ENCODE measurements at regions not wholly inside any gene's neighbourhood (a gene's known extent, or its start where the extent isn't known, plus 50 kb on each side); places are given as distances from the start of the nearest gene placed in this dataset.

GRCh38 chr14:76277586-76278130 is 98.3 kb upstream of the ESRRB start:
- CTCF ChIA-PET, result no interaction called here
- peaks cover 97% of the 10 kb centered on the region for H3K27me3 ChIP-seq (ENCODE audit: insufficient read depth, low read depth)
- BruUV-seq (replicated peaks), result no TSS peak
- no peaks in the 10 kb centered on the region for H3K4me1 ChIP-seq (replicated peaks; ENCODE audit: insufficient read depth)
- H3K9me2 ChIP-seq (ENCODE audit: insufficient read depth), result 0 out of 2 replicates have a peak, but pooled peaks cover 4% of the 10 kb centered on the region
- no peaks in the 10 kb centered on the region for H3K79me2 ChIP-seq (ENCODE audit: low read depth)
- DNase-seq, result no peak
- intact Hi-C loops (cut with micrococcal nuclease; ENCODE audit: unreplicated experiment), result no loop called here
- H3K4me2 ChIP-seq, result no peak overlapping the region
- no peak overlapping the region for H3K4me3 ChIP-seq
- POLR2A ChIA-PET (ENCODE audit: unreplicated experiment), result no interaction called here
- no peaks in the 10 kb centered on the region for H3K9me3 ChIP-seq (ENCODE audit: insufficient read depth, low read depth)
- H3K27ac ChIP-seq, result no peak overlapping the region
- H4K20me1 ChIP-seq (ENCODE audit: insufficient read depth), result no peaks in the 10 kb centered on the region
- H3F3A ChIP-seq (ENCODE audit: insufficient read depth, low read depth), result no peaks in the 10 kb centered on the region
- no peak overlapping the region for H2AFZ ChIP-seq
- TF ChIP-seq CTCF (conservative IDR thresholded peaks at IDR 0.05), result no peak
- no peak for TF ChIP-seq EZH2 (IDR thresholded peaks at IDR 0.05; ENCODE audit: low read depth)
- H3K36me3 ChIP-seq (ENCODE audit: low read depth), result no peaks in the 10 kb centered on the region

- no peak for DNase-seq
- H4K20me1 ChIP-seq (ENCODE audit: insufficient read depth), result no peaks in the 10 kb centered on the region
- no peaks in the 10 kb centered on the region for H3F3A ChIP-seq (ENCODE audit: insufficient read depth, low read depth)
- peaks cover 84% of the 10 kb centered on the region for H3K27me3 ChIP-seq (ENCODE audit: insufficient read depth, low read depth)
- H3K27ac ChIP-seq, result no peak overlapping the region
- ChIA-PET CTCF (no interaction called here), POLR2A (ENCODE audit: unreplicated experiment) (no interaction called here)
- no peak overlapping the region for H3K4me3 ChIP-seq
- BruUV-seq (replicated peaks), result no TSS peak
- H3K36me3 ChIP-seq (ENCODE audit: low read depth), result no peaks in the 10 kb centered on the region
- intact Hi-C loops (cut with micrococcal nuclease; ENCODE audit: unreplicated experiment), result no loop called here
- H3K4me1 ChIP-seq (replicated peaks; ENCODE audit: insufficient read depth), result no peaks in the 10 kb centered on the region
- no peak overlapping the region for H3K4me2 ChIP-seq
- H3K9me2 ChIP-seq (ENCODE audit: insufficient read depth), result 0 out of 2 replicates have a peak, but pooled peaks cover 4% of the 10 kb centered on the region
- H3K79me2 ChIP-seq (ENCODE audit: low read depth), result no peaks in the 10 kb centered on the region
- no peaks in the 10 kb centered on the region for H3K9me3 ChIP-seq (ENCODE audit: insufficient read depth, low read depth)
- TF ChIP-seq EZH2 (IDR thresholded peaks at IDR 0.05; ENCODE audit: low read depth), result no peak
- H2AFZ ChIP-seq, result no peak overlapping the region
Observed at GRCh38 chr14:76280221-76280620, 95.7 kb upstream of the ESRRB start.

- intact Hi-C loops (cut with micrococcal nuclease; ENCODE audit: unreplicated experiment), result no loop called here
- Histone ChIP-seq H4K20me1 (ENCODE audit: insufficient read depth) (no peaks in the 10 kb centered on the region), H3K4me1 (replicated peaks; ENCODE audit: insufficient read depth) (no peaks in the 10 kb centered on the region), H3K79me2 (ENCODE audit: low read depth) (no peaks in the 10 kb centered on the region), H3K9me2 (ENCODE audit: insufficient read depth) (0 out of 2 replicates have a peak, but pooled peaks cover 4% of the 10 kb centered on the region), H3K9me3 (ENCODE audit: insufficient read depth, low read depth) (no peaks in the 10 kb centered on the region), H3K27ac (no peak overlapping the region), H3K4me3 (no peak overlapping the region), H3K27me3 (ENCODE audit: insufficient read depth, low read depth) (peaks cover 68% of the 10 kb centered on the region), H2AFZ (no peak overlapping the region), H3K36me3 (ENCODE audit: low read depth) (no peaks in the 10 kb centered on the region), H3K4me2 (no peak overlapping the region), H3F3A (ENCODE audit: insufficient read depth, low read depth) (no peaks in the 10 kb centered on the region)
- no peak for DNase-seq
- no TSS peak for BruUV-seq (replicated peaks)
- TF ChIP-seq CTCF (conservative IDR thresholded peaks at IDR 0.05), result no peak
- TF ChIP-seq EZH2 (IDR thresholded peaks at IDR 0.05; ENCODE audit: low read depth), result no peak
- ChIA-PET CTCF (no interaction called here), POLR2A (ENCODE audit: unreplicated experiment) (no interaction called here)
Observed at GRCh38 chr14:76282581-76282980, 93.4 kb upstream of the ESRRB start.

- Histone ChIP-seq H3K4me3 (no peak overlapping the region), H3K27ac (no peak overlapping the region), H3K79me2 (ENCODE audit: low read depth) (no peaks in the 10 kb centered on the region), H3K4me1 (replicated peaks; ENCODE audit: insufficient read depth) (no peaks in the 10 kb centered on the region), H3K4me2 (no peak overlapping the region), H3K9me3 (ENCODE audit: insufficient read depth, low read depth) (no peaks in the 10 kb centered on the region), H4K20me1 (ENCODE audit: insufficient read depth) (no peaks in the 10 kb centered on the region), H3K36me3 (ENCODE audit: low read depth) (no peaks in the 10 kb centered on the region), H3K9me2 (ENCODE audit: insufficient read depth) (no peaks in the 10 kb centered on the region), H3F3A (ENCODE audit: insufficient read depth, low read depth) (no peaks in the 10 kb centered on the region), H3K27me3 (ENCODE audit: insufficient read depth, low read depth) (peaks cover 70% of the 10 kb centered on the region), H2AFZ (no peak overlapping the region)
- TF ChIP-seq EZH2 (IDR thresholded peaks at IDR 0.05; ENCODE audit: low read depth), result no peak
- TF ChIP-seq CTCF (conservative IDR thresholded peaks at IDR 0.05), result no peak
- ChIA-PET CTCF (no interaction called here), POLR2A (ENCODE audit: unreplicated experiment) (interaction anchor here (0.5 kb wide), 1 partner anchor 1364 kb away, joined by 7 read pairs; the partner anchor contains the start of gene RPS6KL1)
- intact Hi-C loops (cut with micrococcal nuclease; ENCODE audit: unreplicated experiment), result no loop called here
- BruUV-seq (replicated peaks), result no TSS peak
- DNase-seq, result no peak
Observed at GRCh38 chr14:76287063-76287462, 88.9 kb upstream of the ESRRB start.

Data from PC-9 (cell line).